HG03378 (cell line): ENCODE measurements at regions not wholly inside any gene's neighbourhood (a gene's known extent, or its start where the extent isn't known, plus 50 kb on each side); places are given as distances from the start of the nearest gene placed in this dataset.
"Not testable (repeated sequence)": the region's sequence is repeated elsewhere in the genome, so short reads cannot be mapped to it uniquely, and the experiment has no call there.

Experiments used
- ATAC-seq: cut with Tn5 transposase; IDR thresholded peaks from one replicate; pipeline ENCODE4 v1.9.1; 2021; ENCODE audit warnings: mild to moderate bottlenecking, moderate library complexity; ENCODE audit not compliant: unreplicated experiment

GRCh38 chr6:78222226-78222625 lies 569.4 kb downstream of the MEI4 start:
- ATAC-seq: no peak

- no peak for ATAC-seq
Observed at GRCh38 chr6:78231002-78231401, 578.2 kb downstream of the MEI4 start.

GRCh38 chr6:78243519-78243918 lies 590.7 kb downstream of the MEI4 start:
- ATAC-seq: no peak

- no peak for ATAC-seq
Observed at GRCh38 chr6:78251931-78252330, 599.1 kb downstream of the MEI4 start.

- no peak for ATAC-seq
Observed at GRCh38 chr6:78253618-78254017, 600.8 kb downstream of the MEI4 start.

- no peak for ATAC-seq
Observed at GRCh38 chr6:78259935-78260334, 607.1 kb downstream of the MEI4 start.

GRCh38 chr6:78260427-78260826 lies 606.9 kb upstream of the IRAK1BP1 start:
- not testable (repeated sequence) for ATAC-seq

GRCh38 chr6:78268591-78269452 lies 598.5 kb upstream of the IRAK1BP1 start:
- ATAC-seq: no peak

GRCh38 chr6:78300885-78301284 lies 566.5 kb upstream of the IRAK1BP1 start:
- no peak for ATAC-seq

- ATAC-seq: no peak
Observed at GRCh38 chr6:78302411-78302810, 564.9 kb upstream of the IRAK1BP1 start.

GRCh38 chr6:78308025-78308424 lies 559.3 kb upstream of the IRAK1BP1 start:
- ATAC-seq: no peak

GRCh38 chr6:78322068-78322845 lies 545.1 kb upstream of the IRAK1BP1 start:
- ATAC-seq: no peak

GRCh38 chr6:78324213-78324612 lies 543.1 kb upstream of the IRAK1BP1 start:
- no peak for ATAC-seq

- no peak for ATAC-seq
Observed at GRCh38 chr6:78340755-78341154, 526.6 kb upstream of the IRAK1BP1 start.

- no peak for ATAC-seq
Observed at GRCh38 chr6:78345882-78346281, 521.5 kb upstream of the IRAK1BP1 start.

- no peak for ATAC-seq
Observed at GRCh38 chr6:78347191-78347916, 520.0 kb upstream of the IRAK1BP1 start.

GRCh38 chr6:78353040-78353439 lies 514.3 kb upstream of the IRAK1BP1 start:
- ATAC-seq: no peak

- no peak for ATAC-seq
Observed at GRCh38 chr6:78363688-78364087, 503.7 kb upstream of the IRAK1BP1 start.

GRCh38 chr6:78365473-78365872 lies 501.9 kb upstream of the IRAK1BP1 start:
- no peak for ATAC-seq

- no peak for ATAC-seq
Observed at GRCh38 chr6:78377056-78377455, 490.3 kb upstream of the IRAK1BP1 start.

GRCh38 chr6:78379982-78380381 lies 487.4 kb upstream of the IRAK1BP1 start:
- ATAC-seq: no peak
